ENCODE measurements at regions not wholly inside any gene's neighbourhood (a gene's known extent, or its start where the extent isn't known, plus 50 kb on each side); places are given as distances from the start of the nearest gene placed in this dataset.

DNA sequence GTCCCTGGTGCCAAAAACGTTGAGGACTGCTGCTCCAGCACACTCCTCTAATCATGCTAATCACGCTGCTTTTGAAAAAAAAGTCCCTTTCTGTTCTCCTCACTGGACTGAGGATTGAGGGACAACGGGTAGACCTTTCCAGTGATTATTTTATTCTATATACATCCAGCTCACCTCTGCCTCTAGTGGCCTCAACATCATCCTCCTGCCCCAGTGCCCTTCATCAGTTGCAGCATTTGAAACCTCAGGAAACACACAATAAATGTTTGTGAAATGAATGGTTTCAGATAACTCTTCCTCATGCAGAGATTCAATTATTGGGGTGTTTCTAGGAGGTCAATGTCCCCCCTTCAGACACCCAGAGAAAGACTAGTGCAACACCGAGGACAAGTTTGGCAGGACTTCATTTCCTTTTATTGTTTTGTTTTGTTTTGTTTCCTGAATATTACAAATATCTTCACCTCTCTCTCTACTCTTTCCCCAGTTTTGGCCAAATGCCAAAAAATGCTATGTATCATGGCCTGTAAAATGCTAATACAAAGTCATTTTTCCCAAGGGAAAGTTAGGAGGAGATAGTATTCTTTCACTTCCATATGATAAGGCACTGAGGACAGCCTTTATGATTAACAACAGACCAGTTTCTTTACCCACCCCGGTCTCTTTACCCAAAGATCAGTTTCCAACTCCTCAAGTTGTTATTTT lies 460.1 kb upstream of the SLIT2 start:
- H3K27ac Mint-ChIP-seq, result no peak overlapping the region
- peaks cover 10 to 19% of the 10 kb centered on the region in 2 donors for H3K9me3 Mint-ChIP-seq
- no peaks in the 10 kb centered on the region for H3K27me3 Mint-ChIP-seq
- DNase-seq (no peak), ATAC-seq (replicated peaks) (no peak)
- no peaks in the 10 kb centered on the region for H3K4me1 Mint-ChIP-seq (ENCODE audit: low read depth in 2 of 2)
- H3K4me3 Mint-ChIP-seq, result no peak overlapping the region
- no peaks in the 10 kb centered on the region for H3K36me3 Mint-ChIP-seq (ENCODE audit: insufficient read depth)

DNA sequence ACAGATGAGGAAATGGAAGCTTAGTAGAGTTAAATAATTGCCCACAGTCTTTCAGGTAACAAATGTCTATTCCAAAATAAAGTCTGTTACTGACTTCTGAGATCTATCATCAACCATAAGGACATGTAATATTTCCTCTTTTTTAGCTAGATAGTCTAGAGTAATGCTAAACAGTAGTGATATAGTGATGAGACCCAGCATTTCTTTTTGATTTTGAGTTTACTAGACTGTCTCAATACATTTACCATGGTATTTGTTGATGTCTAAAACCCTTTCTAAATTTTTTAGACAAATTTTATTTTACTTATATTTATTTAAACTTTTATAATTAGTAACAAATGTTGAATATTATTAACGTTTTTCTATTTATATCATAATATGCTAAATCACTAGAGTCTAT lies 465.1 kb upstream of the SLIT2 start:
- Mint-ChIP-seq H3K4me1 (ENCODE audit: low read depth in 2 of 2) (no peaks in the 10 kb centered on the region), H3K27ac (no peak overlapping the region), H3K27me3 (no peaks in the 10 kb centered on the region), H3K4me3 (no peak overlapping the region), H3K9me3 (peaks cover 13 to 25% of the 10 kb centered on the region in 2 donors), H3K36me3 (ENCODE audit: insufficient read depth) (no peaks in the 10 kb centered on the region)
- no peak for ATAC-seq (replicated peaks)
- DNase-seq, result no peak

DNA sequence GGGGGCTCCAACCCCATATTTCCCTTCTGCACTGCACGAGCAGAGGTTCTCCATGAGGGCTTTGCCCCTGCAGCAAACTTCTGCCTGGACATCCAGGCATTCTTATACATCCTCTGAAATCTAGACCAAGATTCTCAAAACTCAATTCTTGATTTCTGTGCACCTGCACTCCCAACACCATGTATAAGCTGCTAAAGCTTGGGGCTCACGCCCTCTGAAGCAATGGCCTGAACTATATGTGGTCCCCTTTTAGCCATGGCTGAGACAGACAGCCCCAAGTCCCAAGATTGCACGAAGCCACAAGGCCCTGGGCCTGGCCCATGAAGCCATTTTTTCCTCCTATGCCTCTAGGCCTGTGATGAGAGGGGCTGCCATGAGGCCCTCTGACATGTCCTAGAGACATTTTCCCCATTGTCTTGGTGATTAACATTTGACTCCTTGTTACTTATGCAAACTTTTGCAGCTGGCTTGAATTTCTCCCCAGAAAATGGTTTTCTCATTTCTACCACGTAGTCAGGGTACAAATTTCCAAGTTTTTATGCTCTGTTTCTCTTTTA lies 468.0 kb upstream of the SLIT2 start:
- Mint-ChIP-seq H3K4me3 (no peak overlapping the region), H3K9me3 (peaks cover 8 to 27% of the 10 kb centered on the region in 2 donors), H3K4me1 (ENCODE audit: low read depth in 2 of 2) (no peaks in the 10 kb centered on the region), H3K36me3 (ENCODE audit: insufficient read depth) (no peaks in the 10 kb centered on the region), H3K27me3 (no peaks in the 10 kb centered on the region), H3K27ac (no peak overlapping the region)
- ATAC-seq (replicated peaks) (no peak), DNase-seq (no peak)

DNA sequence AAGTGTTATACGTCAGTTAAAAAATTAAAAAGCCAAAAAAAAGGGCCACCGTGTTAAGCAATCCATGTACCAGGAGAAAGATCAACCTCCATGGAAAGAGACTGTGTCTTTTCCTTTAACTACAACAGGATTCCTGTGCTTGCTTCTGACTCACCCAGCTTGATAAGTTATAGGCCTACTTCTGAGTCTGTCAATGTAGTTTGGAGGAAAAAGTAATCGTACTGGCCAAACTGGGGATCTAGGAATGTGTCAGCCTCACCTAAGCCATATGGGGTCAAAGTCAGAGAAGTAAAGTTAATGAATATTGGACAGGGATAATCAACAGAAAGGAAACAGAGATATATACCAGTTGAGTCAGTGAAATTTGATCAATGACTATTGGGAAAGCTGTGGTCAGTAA lies 470.8 kb upstream of the SLIT2 start:
- H3K36me3 Mint-ChIP-seq (ENCODE audit: insufficient read depth), result no peaks in the 10 kb centered on the region
- no peak for ATAC-seq (replicated peaks)
- H3K4me1 Mint-ChIP-seq (ENCODE audit: low read depth in 2 of 2), result no peaks in the 10 kb centered on the region
- H3K27me3 Mint-ChIP-seq, result no peaks in the 10 kb centered on the region
- DNase-seq, result no peak
- H3K4me3 Mint-ChIP-seq, result no peak overlapping the region
- peaks cover 9 to 38% of the 10 kb centered on the region in 2 donors for H3K9me3 Mint-ChIP-seq
- no peak overlapping the region for H3K27ac Mint-ChIP-seq

DNA sequence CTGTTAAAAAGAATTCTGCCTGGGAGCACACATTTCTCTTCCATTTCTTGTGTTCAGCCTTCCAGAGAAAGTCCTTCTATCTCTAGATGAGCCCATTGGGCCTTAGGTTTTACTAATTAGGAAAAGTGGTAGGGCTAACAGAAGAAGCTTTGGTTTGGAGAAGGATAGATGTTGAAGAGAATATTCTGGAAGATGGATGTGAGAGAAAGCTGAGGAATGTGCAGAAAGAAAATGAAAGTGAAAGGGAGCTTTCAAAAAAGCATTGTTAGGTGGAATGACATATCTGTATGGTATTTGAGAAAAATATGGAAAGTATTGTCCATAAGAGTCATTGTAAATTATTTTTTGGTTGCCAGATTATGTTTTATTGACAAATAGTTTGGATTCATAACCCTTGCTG lies 474.8 kb upstream of the SLIT2 start:
- Mint-ChIP-seq H3K4me1 (ENCODE audit: low read depth in 2 of 2) (no peaks in the 10 kb centered on the region), H3K27ac (no peak overlapping the region), H3K27me3 (no peaks in the 10 kb centered on the region), H3K9me3 (peaks cover 2 to 26% of the 10 kb centered on the region in 2 donors), H3K4me3 (no peak overlapping the region), H3K36me3 (ENCODE audit: insufficient read depth) (no peaks in the 10 kb centered on the region)
- ATAC-seq (replicated peaks) (no peak), DNase-seq (no peak)

DNA sequence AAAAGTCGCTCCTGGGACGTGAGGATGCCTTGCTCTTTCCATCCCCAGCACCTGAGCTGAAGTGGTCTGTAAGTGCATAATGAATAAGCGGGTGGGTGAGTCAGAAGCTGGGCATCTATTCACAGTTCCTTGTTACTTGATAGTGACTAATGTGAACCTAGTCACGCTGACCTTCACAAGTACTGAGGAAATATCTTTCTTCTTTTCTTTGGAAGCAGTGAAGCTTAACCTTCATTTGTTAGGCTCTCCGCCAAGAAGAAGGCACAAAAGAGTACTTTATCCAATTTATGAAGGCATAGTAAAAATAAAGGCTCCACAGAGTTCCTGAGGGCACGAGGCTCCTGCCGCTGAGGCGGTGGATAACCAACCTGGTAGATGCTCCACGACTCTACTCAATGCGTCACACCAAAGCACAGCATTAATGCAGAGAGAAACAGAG lies 475.7 kb upstream of the SLIT2 start:
- H3K36me3 Mint-ChIP-seq (ENCODE audit: insufficient read depth), result no peaks in the 10 kb centered on the region
- H3K4me1 Mint-ChIP-seq (ENCODE audit: low read depth in 2 of 2), result no peaks in the 10 kb centered on the region
- H3K27me3 Mint-ChIP-seq, result no peaks in the 10 kb centered on the region
- no peak for ATAC-seq (replicated peaks)
- no peak overlapping the region for H3K27ac Mint-ChIP-seq
- peaks cover 2 to 23% of the 10 kb centered on the region in 2 donors for H3K9me3 Mint-ChIP-seq
- DNase-seq, result no peak
- no peak overlapping the region for H3K4me3 Mint-ChIP-seq

DNA sequence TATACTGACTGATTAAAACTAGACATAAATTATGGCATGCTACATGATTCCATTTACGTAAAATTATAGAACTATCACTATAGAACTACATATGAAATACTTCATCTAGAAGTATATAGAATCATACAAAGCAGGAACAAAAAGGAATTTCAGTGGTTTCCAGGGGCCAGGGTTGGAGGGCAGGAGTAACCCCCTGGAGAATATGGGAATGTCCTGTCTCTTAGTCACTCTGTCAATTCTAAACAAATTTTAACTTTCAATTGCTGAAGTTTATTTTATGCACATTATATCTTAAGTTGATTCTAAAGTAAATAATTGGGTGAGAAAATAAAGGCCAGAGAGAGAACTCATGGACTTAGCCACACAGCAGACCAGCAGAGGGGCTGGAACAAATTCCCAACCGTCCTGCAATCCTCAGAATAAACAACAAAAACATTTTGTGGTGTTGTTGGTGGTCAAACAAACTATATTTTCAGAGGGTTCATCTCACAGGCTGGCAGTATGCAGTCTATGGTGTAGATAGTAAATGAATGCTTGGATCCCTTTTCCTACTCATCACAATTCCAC lies 476.9 kb upstream of the SLIT2 start:
- H3K27me3 Mint-ChIP-seq, result no peaks in the 10 kb centered on the region
- no peak overlapping the region for H3K27ac Mint-ChIP-seq
- H3K9me3 Mint-ChIP-seq, result peaks cover 5 to 24% of the 10 kb centered on the region in 2 donors
- ATAC-seq (replicated peaks) (no peak), DNase-seq (no peak)
- H3K36me3 Mint-ChIP-seq (ENCODE audit: insufficient read depth), result no peaks in the 10 kb centered on the region
- no peak overlapping the region for H3K4me3 Mint-ChIP-seq
- H3K4me1 Mint-ChIP-seq (ENCODE audit: low read depth in 2 of 2), result no peaks in the 10 kb centered on the region

DNA sequence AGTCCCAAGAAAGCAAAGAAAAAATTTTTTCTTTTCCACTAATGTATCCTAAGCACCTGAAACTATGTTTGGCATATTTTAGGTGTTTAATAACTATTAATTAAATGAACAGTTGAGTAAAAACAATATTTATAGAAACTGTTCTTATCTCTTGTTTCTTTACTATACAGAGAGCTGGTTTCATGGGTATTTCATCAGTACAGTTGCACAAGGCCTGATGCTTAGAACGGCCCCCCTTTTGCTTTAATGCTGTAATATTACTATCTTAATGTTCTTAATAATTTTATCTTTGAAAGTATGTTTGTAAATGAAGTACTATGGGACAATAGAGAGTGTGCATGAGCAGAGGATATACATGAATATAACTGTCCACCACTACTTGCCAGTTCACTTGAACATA lies 479.1 kb upstream of the SLIT2 start:
- DNase-seq (no peak), ATAC-seq (replicated peaks) (no peak)
- Mint-ChIP-seq H3K27me3 (no peaks in the 10 kb centered on the region), H3K4me3 (no peak overlapping the region), H3K36me3 (ENCODE audit: insufficient read depth) (no peaks in the 10 kb centered on the region), H3K4me1 (ENCODE audit: low read depth in 2 of 2) (no peaks in the 10 kb centered on the region), H3K9me3 (peaks cover 5 to 12% of the 10 kb centered on the region in 2 donors), H3K27ac (no peak overlapping the region)

DNA sequence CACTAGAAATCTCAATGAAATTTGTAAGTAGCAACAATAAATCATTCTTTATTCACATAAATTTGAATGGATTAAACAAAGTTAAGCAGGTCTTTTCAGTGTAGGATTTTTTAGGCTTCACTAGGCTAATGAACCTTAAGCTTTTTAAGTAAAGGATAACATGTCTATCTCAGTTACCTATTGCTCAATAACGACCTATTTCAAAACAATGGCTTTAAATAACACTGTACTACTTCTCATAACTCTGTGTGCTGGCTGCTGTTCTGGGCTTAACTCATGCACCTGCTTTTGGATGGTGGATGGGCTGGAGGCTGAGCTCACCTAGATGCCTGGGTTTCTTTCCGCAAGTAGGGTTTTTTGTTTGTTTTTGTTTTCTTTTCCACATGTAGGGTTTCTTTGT lies 495.0 kb upstream of the SLIT2 start:
- no peak overlapping the region for H3K4me3 Mint-ChIP-seq
- no peaks in the 10 kb centered on the region for H3K27me3 Mint-ChIP-seq
- no peaks in the 10 kb centered on the region for H3K36me3 Mint-ChIP-seq (ENCODE audit: insufficient read depth)
- peaks cover 13 to 23% of the 10 kb centered on the region in 2 donors for H3K9me3 Mint-ChIP-seq
- no peak for DNase-seq
- H3K4me1 Mint-ChIP-seq (ENCODE audit: low read depth in 2 of 2), result no peaks in the 10 kb centered on the region
- H3K27ac Mint-ChIP-seq, result no peak overlapping the region
- ATAC-seq (replicated peaks), result no peak

DNA sequence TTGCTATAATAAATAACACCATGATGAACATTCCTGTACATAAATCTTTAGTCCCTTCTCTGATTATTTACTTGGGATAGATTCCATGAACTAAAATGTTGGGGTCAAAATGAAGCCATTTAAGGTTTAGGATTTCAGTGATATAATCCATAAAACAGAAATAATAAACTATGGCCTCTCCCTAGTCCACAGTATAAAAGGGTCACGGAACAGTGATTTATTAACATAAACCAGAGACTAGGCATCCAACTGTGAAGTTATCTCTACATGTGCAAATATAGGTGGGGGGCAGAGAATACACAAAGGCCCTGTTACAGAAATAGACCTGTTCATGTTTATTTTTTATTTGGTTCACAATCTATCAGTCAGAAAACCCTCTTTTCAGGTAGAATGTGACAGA lies 499.1 kb upstream of the SLIT2 start:
- Mint-ChIP-seq H3K4me1 (ENCODE audit: low read depth in 2 of 2) (no peaks in the 10 kb centered on the region), H3K27me3 (no peaks in the 10 kb centered on the region), H3K27ac (no peak overlapping the region), H3K4me3 (no peak overlapping the region), H3K36me3 (ENCODE audit: insufficient read depth) (no peaks in the 10 kb centered on the region), H3K9me3 (peaks cover 9 to 25% of the 10 kb centered on the region in 2 donors)
- no peak for ATAC-seq (replicated peaks)
- no peak for DNase-seq

DNA sequence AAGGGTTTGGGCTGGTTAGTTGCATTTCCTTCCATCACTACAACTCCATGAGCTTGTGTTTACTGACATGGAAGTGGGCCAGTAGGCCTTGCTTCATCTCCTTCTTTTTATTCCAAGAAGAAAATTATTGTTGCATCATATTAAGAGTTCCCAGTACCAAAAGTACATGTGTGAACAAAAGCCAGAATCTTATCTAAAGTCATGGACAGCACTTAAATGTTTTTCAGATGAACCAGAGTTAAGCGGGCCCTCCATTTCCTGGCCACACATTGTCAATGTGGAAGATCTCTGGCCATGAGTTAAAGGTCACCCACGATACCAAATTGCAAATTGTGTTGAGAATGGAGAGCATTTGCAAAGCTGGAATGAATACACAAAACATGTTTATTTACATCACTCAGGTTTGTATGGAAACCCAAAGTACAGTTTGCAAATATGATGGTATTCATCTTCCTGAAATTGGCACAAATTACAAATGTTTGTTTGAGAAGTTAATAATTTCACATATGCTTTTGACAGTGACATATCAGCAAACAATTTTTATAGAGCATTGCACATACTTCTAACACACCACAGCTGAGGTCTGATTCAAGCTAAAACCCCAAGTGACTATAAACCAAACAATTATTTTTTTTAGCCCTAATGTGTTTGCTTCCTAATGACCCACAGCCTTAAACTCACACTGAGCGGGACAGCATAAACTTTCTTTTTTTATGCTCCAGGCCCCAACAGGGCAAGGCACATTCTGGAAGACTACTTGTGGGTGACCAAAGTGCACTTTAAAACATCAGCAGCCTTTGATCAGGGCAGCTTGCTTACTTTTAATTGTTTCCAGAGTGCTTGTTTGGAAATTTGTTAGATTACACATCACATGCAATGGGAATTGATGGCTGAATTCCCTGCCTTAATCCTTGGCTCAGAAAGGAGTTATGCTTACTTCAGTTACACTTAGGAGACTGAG lies 502.9 kb upstream of the SLIT2 start:
- ATAC-seq (replicated peaks) (no peak), DNase-seq (no peak)
- no peak overlapping the region for H3K4me3 Mint-ChIP-seq

DNA sequence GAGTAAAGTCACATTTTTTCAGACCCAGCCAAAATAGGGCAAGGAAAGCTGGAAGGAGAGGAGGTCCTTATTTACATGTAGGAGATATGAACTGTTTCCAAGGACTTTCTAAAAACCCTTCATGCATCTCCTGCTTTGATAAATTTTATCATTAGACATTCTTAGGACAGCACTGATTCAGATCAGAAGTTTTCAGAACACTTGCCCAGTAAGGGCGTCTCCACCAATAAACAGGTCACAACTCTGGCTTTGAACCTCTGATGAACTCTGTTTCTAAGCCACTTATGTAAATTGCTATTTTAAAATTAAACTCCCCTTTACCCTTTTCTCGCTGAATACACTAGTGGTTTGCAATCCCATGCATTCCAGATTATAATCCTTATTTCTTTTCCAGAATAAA lies 505.3 kb upstream of the SLIT2 start:
- Mint-ChIP-seq H3K36me3 (ENCODE audit: insufficient read depth) (no peaks in the 10 kb centered on the region), H3K4me1 (ENCODE audit: low read depth in 2 of 2) (no peaks in the 10 kb centered on the region), H3K4me3 (no peak overlapping the region), H3K27ac (no peak overlapping the region), H3K9me3 (peaks cover 4 to 11% of the 10 kb centered on the region in 2 donors), H3K27me3 (no peaks in the 10 kb centered on the region)
- DNase-seq, result no peak
- no peak for ATAC-seq (replicated peaks)

More for the DNA sequence above, 502.9 kb upstream of the SLIT2 start:
- H3K27me3 Mint-ChIP-seq, result no peaks in the 10 kb centered on the region
- H3K27ac Mint-ChIP-seq, result no peak overlapping the region
- H3K36me3 Mint-ChIP-seq (ENCODE audit: insufficient read depth), result no peaks in the 10 kb centered on the region
- peaks cover 4 to 13% of the 10 kb centered on the region in 2 donors for H3K9me3 Mint-ChIP-seq
- H3K4me1 Mint-ChIP-seq (ENCODE audit: low read depth in 2 of 2), result no peaks in the 10 kb centered on the region

DNA sequence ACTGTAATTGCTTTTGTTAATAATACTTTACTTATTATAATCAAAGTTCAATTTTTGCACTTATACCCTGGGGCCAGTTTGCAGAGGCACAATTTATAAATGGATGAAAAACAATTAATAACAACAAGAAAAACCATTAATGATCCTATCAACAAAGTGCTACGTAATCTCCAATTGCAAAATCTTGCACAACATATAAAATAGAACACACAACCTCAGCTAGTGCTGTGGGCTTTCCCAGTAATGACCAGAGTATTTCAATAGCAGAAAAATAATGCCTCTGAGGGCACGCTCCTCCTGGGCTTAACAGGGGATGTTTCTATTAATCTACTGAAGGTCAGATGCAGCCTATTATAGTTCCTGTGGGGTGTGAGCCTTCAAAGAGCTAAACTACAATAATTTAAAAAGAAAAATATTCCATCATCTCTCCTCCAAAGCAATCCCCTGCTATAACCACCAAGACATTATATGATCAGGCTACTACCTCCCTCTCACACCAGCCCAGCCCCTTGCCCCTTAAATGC lies 508.5 kb upstream of the SLIT2 start:
- no peaks in the 10 kb centered on the region for H3K36me3 Mint-ChIP-seq (ENCODE audit: insufficient read depth)
- peaks cover 4 to 14% of the 10 kb centered on the region in 2 donors for H3K9me3 Mint-ChIP-seq
- no peak for ATAC-seq (replicated peaks)
- H3K27ac Mint-ChIP-seq, result no peak overlapping the region
- no peak for DNase-seq
- no peaks in the 10 kb centered on the region for H3K4me1 Mint-ChIP-seq (ENCODE audit: low read depth in 2 of 2)
- no peak overlapping the region for H3K4me3 Mint-ChIP-seq
- no peaks in the 10 kb centered on the region for H3K27me3 Mint-ChIP-seq

Measured in effector memory CD8-positive, alpha-beta T cell (primary cell).